GM19397 (cell line): ENCODE measurements at regions not wholly inside any gene's neighbourhood (a gene's known extent, or its start where the extent isn't known, plus 50 kb on each side); places are given as distances from the start of the nearest gene placed in this dataset.

Experiments
- ATAC-seq: cut with Tn5 transposase; IDR thresholded peaks from one replicate; pipeline ENCODE4 v1.9.1; 2021; ENCODE audit warnings: mild to moderate bottlenecking, moderate library complexity; ENCODE audit not compliant: unreplicated experiment

DNA sequence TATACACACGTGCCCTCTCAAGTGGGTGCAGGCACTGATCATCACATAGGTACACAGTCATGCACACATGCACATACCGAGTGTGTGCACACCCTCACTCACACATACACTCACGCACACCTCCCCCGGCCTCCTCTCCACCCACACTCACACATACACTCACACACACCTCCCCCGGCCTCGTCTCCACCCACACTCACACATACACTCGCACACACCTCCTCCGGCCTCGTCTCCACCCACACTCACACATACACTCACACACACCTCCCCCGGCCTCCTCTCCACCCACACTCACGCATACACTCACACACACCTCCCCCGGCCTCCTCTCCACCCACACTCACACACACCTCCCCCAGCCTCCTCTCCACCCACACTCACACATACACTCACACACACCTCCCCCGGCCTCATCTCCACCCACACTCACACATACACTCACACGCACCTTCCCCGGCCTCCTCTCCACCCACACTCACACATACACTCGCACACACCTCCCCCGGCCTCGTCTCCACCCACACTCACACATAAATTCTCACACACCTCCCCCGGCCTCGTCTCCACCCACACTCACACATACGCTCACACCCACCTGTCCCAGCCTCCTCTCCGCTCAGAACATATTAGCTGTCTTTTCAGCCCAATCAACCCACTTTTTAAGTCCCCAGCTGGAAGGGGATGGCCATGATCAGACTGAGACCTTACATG lies 105.2 kb upstream of the VSTM2B start:
- ATAC-seq: no peak

- ATAC-seq: no peak
Observed at GRCh38 chr19:29421196-29421545, 104.6 kb upstream of the VSTM2B start.

DNA sequence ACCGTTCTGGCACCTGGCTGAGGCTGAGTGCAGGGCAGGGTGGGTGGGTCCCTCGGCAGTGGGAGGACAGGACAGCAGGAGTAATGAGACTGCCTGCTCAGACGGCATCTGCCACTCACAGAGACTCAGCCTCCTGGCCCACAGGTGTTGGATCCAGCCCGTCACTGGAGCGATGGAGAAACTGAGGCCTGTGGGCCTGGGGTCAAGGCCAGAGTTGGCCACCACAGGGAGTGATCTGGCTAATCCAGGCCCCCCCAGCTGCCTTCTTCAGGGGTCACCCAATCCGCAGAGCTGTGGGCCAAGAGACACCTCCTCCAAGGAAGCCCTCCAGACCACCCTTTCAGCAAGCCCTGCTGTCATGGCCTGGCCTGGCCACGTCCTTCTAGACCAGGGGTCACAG lies 103.7 kb upstream of the VSTM2B start:
- ATAC-seq: no peak

GRCh38 chr19:29422486-29423085 lies 103.2 kb upstream of the VSTM2B start:
- ATAC-seq: no peak

GRCh38 chr19:29428071-29428470 lies 97.7 kb upstream of the VSTM2B start:
- no peak for ATAC-seq

- no peak for ATAC-seq
Observed at GRCh38 chr19:29429021-29429420, 96.8 kb upstream of the VSTM2B start.

- ATAC-seq: no peak
Observed at GRCh38 chr19:29429581-29429980, 96.2 kb upstream of the VSTM2B start.

- ATAC-seq: no peak
Observed at GRCh38 chr19:29431332-29431731, 94.5 kb upstream of the VSTM2B start.

GRCh38 chr19:29432677-29433076 lies 93.1 kb upstream of the VSTM2B start:
- ATAC-seq: no peak

- no peak for ATAC-seq
Observed at GRCh38 chr19:29436591-29437103, 89.1 kb upstream of the VSTM2B start.

DNA sequence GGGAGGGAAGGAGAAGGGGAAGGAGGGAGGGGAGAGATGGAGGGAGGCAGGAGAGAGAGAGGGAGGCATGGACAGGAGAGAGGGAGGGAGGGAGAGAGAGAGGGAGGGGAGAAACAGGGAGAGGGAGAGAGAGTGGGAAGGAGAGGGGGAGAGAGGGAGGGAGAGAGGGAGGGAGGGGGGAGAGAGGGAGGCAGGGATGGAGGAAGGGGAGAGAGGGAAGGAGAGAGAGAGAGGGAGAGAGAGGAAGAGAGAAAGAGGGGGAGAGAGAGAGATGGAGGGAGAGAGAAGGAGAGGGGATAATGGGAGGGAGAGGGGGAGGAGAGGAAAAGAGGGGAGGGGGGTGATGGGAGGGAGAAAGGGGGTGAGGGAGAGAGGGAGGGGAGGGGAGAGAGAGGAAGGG lies 86.8 kb upstream of the VSTM2B start:
- ATAC-seq: no peak

DNA sequence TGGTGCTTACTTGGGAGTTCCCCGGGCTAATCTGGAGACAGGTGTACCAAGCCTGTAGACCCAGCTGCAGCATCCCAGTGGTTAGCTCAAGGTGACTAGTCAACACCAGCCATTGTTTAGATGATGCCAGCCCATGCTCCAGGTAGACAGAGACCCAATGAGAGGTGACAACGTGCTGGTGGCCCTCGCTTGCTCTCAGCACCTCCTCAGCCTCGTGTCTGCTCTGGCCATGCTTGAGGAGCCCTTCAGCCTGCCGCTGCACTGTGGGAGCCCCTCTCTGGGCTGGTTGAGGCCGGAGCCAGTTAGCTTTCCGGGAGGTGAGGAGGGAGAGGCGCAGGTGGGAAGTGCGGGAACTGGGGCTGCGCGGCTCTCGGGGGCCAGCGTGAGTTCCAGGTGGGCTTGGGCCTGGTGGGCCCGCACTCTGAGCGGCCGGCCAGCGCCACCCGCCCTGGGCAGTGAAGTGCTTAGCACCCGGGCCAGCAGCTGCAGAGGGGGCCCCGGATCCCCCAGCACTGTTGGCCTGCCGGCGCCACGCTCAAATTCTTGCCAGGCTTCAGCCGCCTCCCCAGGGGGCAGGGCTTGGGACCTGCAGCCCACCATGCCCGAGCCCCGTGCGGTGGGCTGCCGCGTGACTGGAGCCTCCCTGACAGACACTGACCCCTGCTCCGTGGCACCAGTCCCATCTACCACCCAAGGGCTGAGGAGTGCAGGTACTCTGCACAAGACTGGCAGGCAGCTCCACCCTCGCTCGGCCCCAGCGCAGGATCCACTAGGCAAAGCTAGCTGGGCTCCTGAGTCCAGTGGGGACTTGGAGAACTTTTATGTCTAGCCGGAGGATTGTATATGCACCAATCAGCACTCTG lies 85.9 kb upstream of the VSTM2B start:
- no peak for ATAC-seq

DNA sequence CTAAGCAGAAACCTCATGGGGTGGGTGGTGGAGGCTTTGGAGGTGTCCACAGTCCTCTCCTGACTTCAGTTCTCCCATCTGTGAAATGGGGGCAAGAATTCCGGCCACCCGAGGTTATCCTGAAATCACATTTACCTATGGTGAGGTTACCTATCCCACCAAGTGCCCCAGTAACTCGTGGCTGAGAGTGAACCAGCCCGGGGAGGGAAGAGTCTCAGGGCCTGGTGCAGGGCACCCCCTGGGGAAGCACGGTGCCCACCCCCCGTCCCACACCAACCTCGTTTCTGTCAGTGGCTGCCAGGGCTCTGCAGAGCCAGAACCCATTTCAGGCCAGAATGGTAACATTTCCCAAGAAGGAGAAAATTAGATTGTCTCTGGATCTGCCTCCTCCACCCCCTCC lies 83.7 kb upstream of the VSTM2B start:
- no peak for ATAC-seq

- ATAC-seq: no peak
Observed at GRCh38 chr19:29442910-29443309, 82.9 kb upstream of the VSTM2B start.

- no peak for ATAC-seq
Observed at GRCh38 chr19:29445246-29445645, 80.5 kb upstream of the VSTM2B start.

GRCh38 chr19:29446361-29446760 lies 79.4 kb upstream of the VSTM2B start:
- no peak for ATAC-seq

- ATAC-seq: no peak
Observed at GRCh38 chr19:29448046-29448445, 77.7 kb upstream of the VSTM2B start.

DNA sequence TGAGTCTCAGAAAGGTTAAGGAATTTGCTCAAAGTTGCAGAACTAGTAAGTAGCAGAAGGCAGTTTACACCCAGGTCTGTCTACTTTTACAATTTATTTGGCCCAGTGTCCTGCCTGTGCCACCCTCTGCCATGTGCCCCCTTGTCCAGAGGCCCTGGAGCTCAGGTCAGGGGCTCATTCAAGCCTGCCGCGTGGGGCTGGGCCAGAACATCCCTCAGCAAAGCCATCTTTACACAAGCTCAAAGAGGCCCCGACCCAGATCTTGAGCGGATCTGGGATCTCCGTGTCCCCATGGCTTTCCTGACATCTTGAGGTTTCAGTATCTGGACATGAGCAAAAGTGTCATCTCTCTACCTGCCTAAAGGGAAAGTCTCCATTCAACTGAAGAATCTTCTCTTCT lies 76.4 kb upstream of the VSTM2B start:
- ATAC-seq: no peak

DNA sequence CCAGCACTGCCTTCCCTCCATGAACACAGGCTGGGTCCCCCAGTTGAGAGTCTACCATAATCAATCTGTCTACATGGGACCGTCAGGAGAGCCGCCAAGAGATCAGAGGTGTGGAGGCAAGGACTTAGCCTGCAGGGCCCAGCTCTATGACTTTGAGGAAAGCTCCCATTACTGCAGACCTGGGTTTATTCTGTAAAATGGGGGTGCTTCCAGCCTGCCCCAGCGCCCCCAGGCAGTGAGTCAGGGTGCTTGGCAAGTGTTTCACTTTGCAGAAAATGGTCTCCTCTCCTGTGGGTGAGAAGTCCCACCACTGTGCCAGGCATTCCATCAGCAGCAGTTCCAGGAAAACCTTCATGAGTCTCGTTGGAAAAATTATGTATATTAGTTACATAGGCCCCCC lies 75.5 kb upstream of the VSTM2B start:
- no peak for ATAC-seq

- ATAC-seq: no peak
Observed at GRCh38 chr19:29450812-29451211, 75.0 kb upstream of the VSTM2B start.

- ATAC-seq: no peak
Observed at GRCh38 chr19:29454109-29454508, 71.7 kb upstream of the VSTM2B start.

DNA sequence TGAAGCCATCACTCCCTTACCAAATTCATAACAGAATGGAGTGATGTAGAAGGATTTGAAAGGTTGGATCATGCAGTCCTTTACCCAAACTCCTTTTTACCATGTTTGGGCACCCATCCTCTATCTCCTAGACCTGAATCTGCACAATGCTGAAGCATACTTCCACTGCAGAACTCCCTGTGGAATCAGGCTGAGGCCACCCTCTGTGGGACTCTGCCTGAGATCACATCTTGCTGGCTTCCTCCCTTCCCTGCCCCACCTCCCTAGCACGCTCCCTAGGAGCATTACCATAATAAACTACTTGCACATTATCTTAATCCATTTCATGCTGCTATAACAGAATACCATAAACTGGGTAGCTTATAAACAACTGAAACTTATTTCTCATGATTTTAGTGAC lies 68.4 kb upstream of the VSTM2B start:
- ATAC-seq: no peak
